ENCODE measurements at regions not wholly inside any gene's neighbourhood (a gene's known extent, or its start where the extent isn't known, plus 50 kb on each side); places are given as distances from the start of the nearest gene placed in this dataset.

DNA sequence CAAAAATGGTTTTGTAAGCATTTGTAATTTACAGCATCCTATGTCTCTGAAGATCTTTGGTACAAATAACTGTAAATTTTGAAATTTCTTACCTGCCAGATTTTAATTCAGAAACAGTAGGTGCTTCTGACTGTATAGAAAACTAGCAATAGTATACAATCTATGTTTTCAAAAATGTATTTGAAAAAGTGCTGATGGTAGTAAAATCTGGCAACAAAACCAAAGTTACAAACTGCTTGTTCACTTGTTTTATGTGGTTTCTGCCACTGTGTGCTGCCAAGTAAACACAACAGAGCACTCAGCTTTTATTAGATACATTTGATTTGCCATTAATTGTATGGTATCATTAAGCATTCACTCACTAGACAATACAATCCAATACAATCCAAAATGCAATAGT lies 206.1 kb downstream of the CPE start:
- no peak for TF ChIP-seq CTCF (IDR thresholded peaks at IDR 0.05)
- no peak for TF ChIP-seq REST (IDR thresholded peaks at IDR 0.05; ENCODE audit: insufficient read depth in 1 of 2, low read depth in 2 of 2, low read length in 1 of 2)
